ENCODE measurements at regions not wholly inside any gene's neighbourhood (a gene's known extent, or its start where the extent isn't known, plus 50 kb on each side); places are given as distances from the start of the nearest gene placed in this dataset.

- DNase-seq, result no peak
These were observed 81.6 kb downstream of the SLC5A7 start for GRCh38 chr2:108067820-108068405.

- DNase-seq, result no peak
These were observed 83.4 kb downstream of the SLC5A7 start for GRCh38 chr2:108069515-108070310.

- DNase-seq, result no peak
These were observed 87.2 kb downstream of the SLC5A7 start for GRCh38 chr2:108073415-108074072.

GRCh38 chr2:108074150-108074549, 87.8 kb downstream of the SLC5A7 start:
- DNase-seq, result no peak

GRCh38 chr2:108074946-108075345, 88.6 kb downstream of the SLC5A7 start:
- DNase-seq, result no peak

- no peak for DNase-seq
These were observed 90.2 kb downstream of the SLC5A7 start for GRCh38 chr2:108076527-108076926.

- DNase-seq, result no peak
These were observed 93.4 kb downstream of the SLC5A7 start for GRCh38 chr2:108079736-108080135.

GRCh38 chr2:108080177-108080576, 93.9 kb downstream of the SLC5A7 start:
- DNase-seq, result no peak

GRCh38 chr2:108082978-108083377, 96.7 kb downstream of the SLC5A7 start:
- no peak for DNase-seq

GRCh38 chr2:108084311-108084710, 98.0 kb downstream of the SLC5A7 start:
- DNase-seq, result no peak

GRCh38 chr2:108092886-108093285, 106.6 kb downstream of the SLC5A7 start:
- DNase-seq, result no peak

- DNase-seq, result no peak
These were observed 115.2 kb downstream of the SLC5A7 start for GRCh38 chr2:108101481-108101880.

- no peak for DNase-seq
These were observed 120.4 kb downstream of the SLC5A7 start for GRCh38 chr2:108106731-108107130.

GRCh38 chr2:108111936-108112335, 125.6 kb downstream of the SLC5A7 start:
- no peak for DNase-seq

- no peak for DNase-seq
These were observed 123.9 kb upstream of the SULT1C3 start for GRCh38 chr2:108115868-108116267.

GRCh38 chr2:108118996-108119395, 120.8 kb upstream of the SULT1C3 start:
- DNase-seq, result no peak

- no peak for DNase-seq
These were observed 120.3 kb upstream of the SULT1C3 start for GRCh38 chr2:108119492-108119891.

- no peak for DNase-seq
These were observed 114.9 kb upstream of the SULT1C3 start for GRCh38 chr2:108124736-108125495.

- DNase-seq, result no peak
These were observed 114.2 kb upstream of the SULT1C3 start for GRCh38 chr2:108125581-108125980.

GRCh38 chr2:108128249-108128648, 111.5 kb upstream of the SULT1C3 start:
- peak; percentile 95 for DNase-seq

GRCh38 chr2:108129636-108130035, 110.1 kb upstream of the SULT1C3 start:
- peak; percentile 19 for DNase-seq

GRCh38 chr2:108133457-108133856, 106.3 kb upstream of the SULT1C3 start:
- no peak for DNase-seq

- DNase-seq, result no peak
These were observed 100.2 kb upstream of the SULT1C3 start for GRCh38 chr2:108139521-108139920.

Measured in DMS153 (cell line).